Testis (tissue), 2 donors: ENCODE measurements at regions not wholly inside any gene's neighbourhood (a gene's known extent, or its start where the extent isn't known, plus 50 kb on each side); places are given as distances from the start of the nearest gene placed in this dataset.

Experiments
- CTCF ChIP-seq, 3 experiments: fragments of 450-650 bp in 2 of 3; fragments of 200-600 bp in 1 of 3; sonication (generic) in 1 of 3; IDR thresholded peaks; one replicate each; pipeline ENCODE4 v1.5.1; 2016 to 2019; ENCODE audit warnings: antibody characterized with exemption in 3 of 3, mild to moderate bottlenecking in 2 of 3, moderate library complexity in 1 of 3
- POLR2A ChIP-seq: fragments of 450-650 bp; IDR thresholded peaks from one replicate; pipeline ENCODE4 v1.6.1; 2017; ENCODE audit warnings: antibody characterized with exemption, mild to moderate bottlenecking, moderate library complexity

GRCh38 chr11:38990841-38991240 lies 2392.8 kb upstream of the RAG2 start:
- TF ChIP-seq POLR2A = no peak
- TF ChIP-seq CTCF (IDR thresholded peaks at IDR 0.05) = no peak
